Gastrocnemius medialis (tissue), 4 donors: ENCODE measurements at regions not wholly inside any gene's neighbourhood (a gene's known extent, or its start where the extent isn't known, plus 50 kb on each side); places are given as distances from the start of the nearest gene placed in this dataset.
"Not testable (repeated sequence)": the region's sequence is repeated elsewhere in the genome, so short reads cannot be mapped to it uniquely, and the experiment has no call there.

ENCODE experiments used
- ATAC-seq, 2 donors: fragments of 150-250 bp; one replicate each; pipeline ENCODE4 v1.9.1; 2016
- DNase-seq, 2 donors: peaks; one replicate each; pipeline ENCODE4 v3.0.0-alpha.2; 2019
- H3K27ac ChIP-seq, 4 donors: fragments of 200-600 bp; sonication (generic); 1 replicate in 1 of 4; 2 replicates in 3 of 4; pipeline ENCODE4 v1.5.1; 2016 to 2018; ENCODE audit warnings: mild to moderate bottlenecking in 2 of 4, moderate library complexity in 1 of 4
- H3K27me3 ChIP-seq, 3 donors: fragments of 200-600 bp; sonication (generic) in 2 of 3; 1 replicate in 1 of 3; 2 replicates in 2 of 3; pipeline versions ENCODE4 v1.5.1 to v1.6.0; 2016 to 2019; ENCODE audit warnings: mild to moderate bottlenecking in 1 of 3, moderate library complexity in 1 of 3
- H3K36me3 ChIP-seq, 2 donors: fragments of 200-600 bp; sonication (generic) in 1 of 2; one replicate each; pipeline ENCODE4 v1.5.1; 2017 to 2018
- H3K4me1 ChIP-seq, 2 donors: fragments of 200-600 bp; sonication (generic) in 1 of 2; one replicate each; pipeline ENCODE4 v1.5.1; 2016 to 2017; ENCODE audit warnings: mild to moderate bottlenecking in 2 of 2
- H3K4me3 ChIP-seq, 4 donors: fragments of 200-600 bp; sonication (generic) in 3 of 4; 1 replicate in 1 of 4; 2 replicates in 3 of 4; pipeline ENCODE4 v1.5.1; 2016 to 2019; ENCODE audit warnings: mild to moderate bottlenecking in 2 of 4
- H3K9me3 ChIP-seq, 3 donors: fragments of 200-600 bp; sonication (generic) in 2 of 3; 1 replicate in 1 of 3; 2 replicates in 2 of 3; pipeline ENCODE4 v1.5.1; 2016 to 2019
- in situ Hi-C, 4 donors: fragments of 200-750 bp; cut with MboI; loops; one replicate each; pipeline versions ENCODE4 v1.15.0 to v1.8.0; 2017; ENCODE audit warnings: low sequenced_read_pairs in 4 of 4
- intact Hi-C: fragments of 100-400 bp; cut with DNase I; formaldehyde crosslinking; loops from one replicate; pipeline ENCODE4 v1.15.1; 2023; ENCODE audit warnings: low total_unique reads

DNA sequence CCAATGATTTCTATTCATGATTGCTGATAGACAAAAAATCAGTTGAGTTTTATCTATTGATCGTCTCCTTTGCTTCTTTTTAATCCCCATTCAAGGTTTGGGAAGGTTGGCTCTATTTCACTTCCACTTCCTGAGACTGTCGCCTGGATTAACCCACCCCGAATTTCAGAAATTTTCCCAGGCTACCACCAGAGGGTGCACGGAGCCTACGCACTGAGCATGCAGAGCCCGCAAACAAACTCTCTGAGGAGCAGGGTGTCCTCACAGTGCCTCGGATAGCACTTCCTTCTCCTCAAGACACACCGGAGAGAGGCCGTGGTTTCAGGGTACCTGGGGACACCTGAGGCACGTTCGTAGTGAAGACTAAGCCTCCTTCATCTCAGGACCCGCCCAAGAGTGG lies 150.5 kb downstream of the CDY2A start:
- H3K27ac ChIP-seq, H3K4me3 ChIP-seq, H3K27me3 ChIP-seq, H3K36me3 ChIP-seq, in situ Hi-C loops, intact Hi-C loops, ATAC-seq, DNase-seq, H3K4me1 ChIP-seq, H3K9me3 ChIP-seq: not testable (repeated sequence)

DNA sequence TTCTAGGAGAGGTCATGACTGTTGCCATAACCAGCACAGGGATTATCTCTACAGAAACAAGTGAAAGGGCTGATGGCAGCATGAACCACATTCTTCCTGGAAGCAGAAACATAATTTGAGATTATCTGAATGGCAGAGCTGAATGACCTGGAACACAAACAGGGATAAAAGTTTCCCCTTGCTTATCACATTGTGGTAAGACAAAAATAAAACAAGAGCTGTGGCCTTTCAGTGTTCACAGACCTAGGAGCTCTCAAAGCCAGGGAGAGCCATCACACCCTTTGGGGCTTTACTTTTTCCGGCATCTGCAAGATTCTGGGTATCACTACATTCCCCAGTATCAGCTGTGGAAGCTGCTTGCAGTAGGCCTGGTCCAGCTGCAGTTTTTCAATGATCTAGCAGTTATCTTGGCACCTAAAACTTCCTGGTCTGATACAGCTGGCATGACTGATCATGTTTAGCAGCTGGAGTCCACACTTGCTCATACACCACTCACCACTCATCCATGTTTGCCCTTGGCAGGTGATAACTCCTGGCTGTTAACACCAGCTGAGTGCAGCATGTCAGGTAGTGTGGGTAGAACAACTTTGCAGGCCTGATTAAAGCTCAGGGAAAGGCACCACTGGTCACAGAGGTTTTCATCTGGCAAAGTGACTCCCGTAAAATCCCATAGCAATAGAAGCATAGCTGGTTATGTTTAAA lies 163.5 kb downstream of the CDY2A start:
- H3K36me3 ChIP-seq, DNase-seq, ATAC-seq, in situ Hi-C loops, H3K27me3 ChIP-seq, H3K4me1 ChIP-seq, H3K27ac ChIP-seq, H3K4me3 ChIP-seq, H3K9me3 ChIP-seq, intact Hi-C loops: not testable (repeated sequence)

DNA sequence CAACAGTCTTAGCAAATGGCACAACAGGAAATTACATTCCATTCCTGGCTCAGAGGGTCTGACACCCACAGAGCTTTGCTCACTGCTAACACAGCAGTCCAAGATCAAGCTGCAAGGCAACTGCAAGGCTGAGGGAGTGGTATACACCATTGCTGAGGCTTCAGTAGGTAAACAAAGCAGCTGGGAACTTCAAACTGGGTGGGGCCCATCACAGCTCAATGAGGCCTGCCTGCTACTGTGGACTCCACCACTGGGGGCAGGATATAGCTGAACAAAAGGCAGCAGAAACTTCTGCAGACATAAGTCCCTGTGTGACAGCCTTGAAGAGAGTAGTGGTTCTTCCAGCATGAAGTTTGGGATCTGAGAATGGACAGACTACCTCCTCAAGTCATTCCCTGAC lies 212.0 kb downstream of the CDY2A start:
- DNase-seq, intact Hi-C loops, H3K27me3 ChIP-seq, H3K4me3 ChIP-seq, in situ Hi-C loops, H3K9me3 ChIP-seq, H3K36me3 ChIP-seq, H3K4me1 ChIP-seq, ATAC-seq, H3K27ac ChIP-seq: not testable (repeated sequence)

DNA sequence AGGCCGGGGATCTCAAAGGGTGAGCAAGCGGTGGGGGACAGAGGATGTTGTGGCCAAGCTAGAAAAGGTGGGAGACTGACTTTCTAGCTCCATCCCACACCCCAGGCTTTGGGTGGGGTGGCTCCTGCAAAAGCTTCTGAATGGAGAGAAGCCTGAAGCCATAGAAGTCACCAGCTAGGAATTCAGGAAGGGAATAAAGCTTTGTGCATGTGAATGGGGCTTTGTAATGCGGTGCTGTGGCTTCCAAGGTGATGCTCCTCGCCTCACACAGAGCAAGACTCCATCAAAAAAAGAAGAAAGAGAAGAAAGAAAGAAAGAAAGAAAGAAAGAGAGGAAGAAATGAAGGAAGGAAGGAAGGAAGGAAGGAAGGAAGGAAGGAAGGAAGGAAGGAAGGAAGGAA lies 237.0 kb downstream of the CDY2A start:
- H3K4me1 ChIP-seq, H3K27ac ChIP-seq, H3K9me3 ChIP-seq, ATAC-seq, H3K27me3 ChIP-seq, H3K4me3 ChIP-seq, intact Hi-C loops, DNase-seq, H3K36me3 ChIP-seq, in situ Hi-C loops: not testable (repeated sequence)

DNA sequence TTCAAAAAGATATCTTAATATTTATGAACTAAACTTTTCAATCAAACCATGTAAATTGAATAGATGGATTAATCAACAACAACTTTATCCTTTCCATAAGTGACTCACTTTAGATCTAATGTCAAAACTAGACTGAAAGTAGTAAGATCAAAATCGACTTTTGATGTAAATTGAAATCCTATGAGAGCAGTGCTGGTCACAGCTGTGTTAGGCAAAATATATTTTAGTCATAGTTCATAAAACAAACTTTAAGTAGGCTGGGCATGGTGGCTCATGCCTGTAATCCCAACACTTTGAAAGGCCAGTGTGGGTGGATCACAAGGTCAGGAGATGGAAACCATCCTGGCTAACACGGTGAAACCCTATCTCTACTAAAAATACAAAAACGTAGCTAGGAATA lies 245.5 kb downstream of the CDY2A start:
- H3K4me1 ChIP-seq, ATAC-seq, in situ Hi-C loops, H3K4me3 ChIP-seq, H3K27ac ChIP-seq, intact Hi-C loops, H3K36me3 ChIP-seq, H3K9me3 ChIP-seq, DNase-seq, H3K27me3 ChIP-seq: not testable (repeated sequence)

DNA sequence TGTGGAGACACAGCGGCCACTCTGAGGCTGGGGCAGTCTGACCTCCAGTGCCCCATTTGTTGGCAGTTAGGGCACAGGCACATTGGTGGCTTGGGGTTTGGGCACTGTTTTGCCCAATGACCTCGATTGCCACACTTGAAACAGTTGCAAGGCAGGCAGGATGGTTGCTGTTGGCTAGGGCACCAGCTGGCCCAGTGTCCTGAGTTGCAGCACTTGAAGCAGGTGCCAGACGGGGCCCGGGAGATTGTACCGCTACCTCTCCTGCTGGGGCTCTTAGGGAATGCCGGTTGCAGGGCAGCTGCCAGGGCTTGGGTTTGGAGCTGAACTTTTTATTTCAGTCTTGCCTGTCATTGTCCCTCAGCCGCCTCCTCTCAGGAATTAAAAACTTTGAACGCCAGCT lies 252.2 kb upstream of the HSFY1 start:
- H3K4me1 ChIP-seq, ATAC-seq, H3K4me3 ChIP-seq, H3K36me3 ChIP-seq, DNase-seq, H3K27ac ChIP-seq, intact Hi-C loops, H3K9me3 ChIP-seq, in situ Hi-C loops, H3K27me3 ChIP-seq: not testable (repeated sequence)

DNA sequence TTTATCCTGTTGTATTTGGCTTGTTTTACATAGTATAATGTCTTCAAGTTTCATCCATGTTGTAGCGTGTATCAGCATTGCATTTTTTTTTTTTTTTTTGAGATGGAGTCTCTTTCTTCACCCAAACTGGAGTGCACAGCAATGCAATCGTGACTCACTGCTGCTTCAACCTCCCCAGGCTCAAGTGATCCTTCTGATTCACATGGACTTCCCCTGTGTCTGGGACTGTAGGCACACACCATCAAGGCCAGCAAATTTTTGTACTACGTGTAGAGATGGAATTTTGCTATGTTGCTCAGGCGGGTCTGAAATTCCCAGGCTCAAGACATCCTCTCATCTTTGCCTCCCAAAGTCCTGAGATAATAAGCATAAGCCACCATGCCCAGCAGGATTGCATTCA lies 248.1 kb upstream of the HSFY1 start:
- H3K9me3 ChIP-seq, H3K4me3 ChIP-seq, H3K36me3 ChIP-seq, H3K27me3 ChIP-seq, intact Hi-C loops, H3K4me1 ChIP-seq, ATAC-seq, DNase-seq, H3K27ac ChIP-seq, in situ Hi-C loops: not testable (repeated sequence)

DNA sequence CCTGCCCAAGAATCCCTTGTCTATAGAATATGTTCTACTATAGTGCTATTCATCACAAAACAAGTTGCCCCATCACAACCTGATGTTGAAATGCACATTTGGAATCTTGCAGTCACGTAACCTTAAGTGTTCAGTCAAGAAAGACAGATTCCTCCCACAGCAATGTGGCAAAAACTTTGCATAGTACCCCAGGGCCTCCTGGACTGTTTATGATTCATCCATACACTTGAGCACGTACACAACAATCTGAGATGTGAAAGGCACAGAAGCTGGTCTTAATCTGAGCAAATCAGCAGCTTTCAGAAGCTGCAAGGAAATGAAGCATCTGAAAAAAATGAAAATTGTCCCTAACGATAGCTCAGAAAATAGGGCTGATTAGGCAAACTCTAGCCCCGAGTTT lies 240.2 kb upstream of the HSFY1 start:
- in situ Hi-C loops, DNase-seq, ATAC-seq: not testable (repeated sequence)

DNA sequence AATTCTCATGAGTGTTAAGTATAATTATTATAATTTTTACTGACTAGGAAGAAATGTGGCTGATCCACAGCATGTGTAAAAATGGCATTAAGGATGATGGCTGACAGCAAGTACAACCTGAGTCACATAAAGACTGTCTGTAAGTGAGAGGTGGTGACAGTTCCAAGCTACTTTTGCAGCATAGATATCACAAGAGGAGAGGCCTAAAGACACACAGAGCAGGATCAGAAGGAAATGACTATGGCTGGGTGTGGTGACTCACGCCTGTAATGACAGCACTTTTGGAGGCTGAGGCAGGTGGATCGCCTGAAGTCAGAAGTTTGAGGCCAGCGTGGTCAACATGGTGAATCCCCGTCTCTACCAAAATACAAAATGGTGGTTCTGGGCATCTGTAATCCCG lies 234.7 kb upstream of the HSFY1 start:
- ATAC-seq, intact Hi-C loops, H3K4me3 ChIP-seq, H3K9me3 ChIP-seq, H3K27ac ChIP-seq, H3K4me1 ChIP-seq, H3K27me3 ChIP-seq, H3K36me3 ChIP-seq, in situ Hi-C loops, DNase-seq: not testable (repeated sequence)

More for the DNA sequence above, 240.2 kb upstream of the HSFY1 start:
- H3K4me1 ChIP-seq, H3K36me3 ChIP-seq, H3K4me3 ChIP-seq, H3K9me3 ChIP-seq, H3K27ac ChIP-seq, intact Hi-C loops, H3K27me3 ChIP-seq: not testable (repeated sequence)

DNA sequence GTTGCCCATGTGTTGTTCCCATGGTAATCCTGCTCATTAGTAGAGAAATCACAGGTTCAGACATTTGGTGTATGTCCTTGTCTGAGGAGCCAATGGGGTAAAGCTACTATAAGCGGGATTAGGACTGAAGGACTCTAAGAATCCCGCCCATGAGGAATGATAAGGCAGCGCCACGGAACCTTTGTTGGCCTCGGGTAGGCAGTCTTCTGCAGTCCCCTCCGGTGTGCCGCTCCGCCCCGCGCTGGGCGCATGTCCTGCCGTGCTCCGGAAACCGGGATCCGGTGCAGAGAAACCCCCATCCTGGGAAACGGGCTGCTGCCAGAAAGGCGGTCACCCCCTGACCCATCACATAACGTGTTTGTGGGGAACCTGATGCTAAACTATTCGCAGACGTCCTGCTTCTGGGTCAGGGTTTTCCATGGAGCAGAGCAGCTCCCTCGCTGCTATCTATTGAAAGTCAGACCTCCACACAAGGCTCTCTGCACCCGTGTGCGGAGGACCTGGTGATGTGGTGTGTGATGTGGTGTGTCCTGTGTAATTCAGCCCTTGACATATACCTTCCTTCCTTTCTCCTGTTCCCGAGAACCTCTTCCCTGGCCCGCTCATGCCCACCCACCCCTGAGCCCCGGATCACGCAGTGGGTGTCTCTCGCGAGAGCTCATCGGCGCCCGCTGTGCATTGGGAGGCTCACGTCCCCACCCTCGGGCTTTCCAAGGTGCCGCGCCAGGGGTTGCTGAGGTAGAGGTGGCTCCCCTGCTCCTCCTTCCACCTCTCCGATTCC lies 220.8 kb upstream of the HSFY1 start:
- H3K27ac ChIP-seq, H3K27me3 ChIP-seq, H3K9me3 ChIP-seq, in situ Hi-C loops, intact Hi-C loops, ATAC-seq, H3K4me3 ChIP-seq, DNase-seq, H3K36me3 ChIP-seq, H3K4me1 ChIP-seq: not testable (repeated sequence)

DNA sequence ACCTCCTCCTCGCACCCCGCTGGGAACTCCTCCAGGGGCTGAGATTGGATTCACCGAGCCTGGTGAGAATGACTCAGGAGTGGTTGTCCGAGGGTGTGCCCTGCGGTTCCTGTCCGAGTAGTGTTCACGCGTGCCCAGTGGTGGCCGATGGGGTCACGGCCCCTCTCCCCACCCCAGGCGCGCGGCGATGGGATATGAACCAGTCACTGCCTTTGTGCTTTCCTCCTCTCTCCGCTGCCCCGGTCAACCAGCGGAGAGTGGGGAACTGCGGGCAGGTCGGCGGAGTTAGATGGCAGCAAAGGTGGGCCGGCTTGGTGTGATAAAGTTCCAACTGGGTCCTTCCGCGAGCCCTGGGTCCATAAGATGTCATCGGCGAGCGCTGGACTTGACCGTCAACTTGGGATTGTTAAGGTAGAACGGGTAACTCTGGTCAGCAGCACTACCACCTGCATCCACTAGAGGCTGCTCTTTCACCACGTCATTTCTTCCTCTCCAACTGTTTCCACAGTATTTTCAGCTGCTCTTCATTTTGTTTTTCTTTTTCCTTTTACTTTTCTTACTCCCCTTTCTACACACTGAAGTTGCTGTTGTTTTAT lies 220.1 kb upstream of the HSFY1 start:
- DNase-seq, H3K4me3 ChIP-seq, H3K36me3 ChIP-seq, intact Hi-C loops, H3K9me3 ChIP-seq, H3K4me1 ChIP-seq, H3K27me3 ChIP-seq, H3K27ac ChIP-seq, in situ Hi-C loops, ATAC-seq: not testable (repeated sequence)

DNA sequence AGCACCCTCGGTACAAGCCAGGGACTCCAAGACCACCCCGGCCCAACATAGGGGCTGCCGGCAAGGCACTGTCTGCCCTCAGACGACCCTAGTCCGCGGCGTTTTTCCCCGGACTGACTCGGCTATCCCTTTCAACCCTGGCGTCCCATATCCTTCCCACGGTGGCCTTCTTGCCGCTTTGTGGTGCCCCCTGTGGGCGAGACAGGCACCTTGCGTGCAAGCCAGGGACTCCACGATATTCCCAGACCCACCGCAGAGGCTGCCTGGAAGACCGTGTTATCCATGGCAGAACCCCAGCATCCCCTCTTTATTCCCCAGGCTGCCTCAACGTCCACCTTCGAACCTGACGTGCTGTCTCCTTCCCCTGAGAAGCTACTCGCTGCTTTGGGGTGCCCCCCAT lies 204.0 kb upstream of the HSFY1 start:
- H3K4me1 ChIP-seq, H3K27ac ChIP-seq, H3K9me3 ChIP-seq, DNase-seq, in situ Hi-C loops, H3K36me3 ChIP-seq, ATAC-seq, H3K27me3 ChIP-seq, H3K4me3 ChIP-seq, intact Hi-C loops: not testable (repeated sequence)
